H1 (cell line): ENCODE measurements at regions not wholly inside any gene's neighbourhood (a gene's known extent, or its start where the extent isn't known, plus 50 kb on each side); places are given as distances from the start of the nearest gene placed in this dataset.

ENCODE experiments used
- ASH2L ChIP-seq: fragments of 200-600, 300-600 bp; sonication (generic); IDR thresholded peaks from one replicate; pipeline ENCODE4 v1.7.1; 2017; ENCODE audit warnings: low read length
- POLR2A ChIP-seq, 2 experiments: IDR thresholded peaks; 1 replicate in 1 of 2; 2 replicates in 1 of 2; pipeline ENCODE4 v1.6.1; 2011; ENCODE audit warnings: low read depth in 2 of 2, low read length in 2 of 2, mild to moderate bottlenecking in 2 of 2; ENCODE audit errors: control extremely low read depth in 1 of 2
- POLR2AphosphoS5 ChIP-seq: IDR thresholded peaks from 2 replicates; pipeline ENCODE4 v1.6.1; 2011; ENCODE audit warnings: low read depth, low read length

DNA sequence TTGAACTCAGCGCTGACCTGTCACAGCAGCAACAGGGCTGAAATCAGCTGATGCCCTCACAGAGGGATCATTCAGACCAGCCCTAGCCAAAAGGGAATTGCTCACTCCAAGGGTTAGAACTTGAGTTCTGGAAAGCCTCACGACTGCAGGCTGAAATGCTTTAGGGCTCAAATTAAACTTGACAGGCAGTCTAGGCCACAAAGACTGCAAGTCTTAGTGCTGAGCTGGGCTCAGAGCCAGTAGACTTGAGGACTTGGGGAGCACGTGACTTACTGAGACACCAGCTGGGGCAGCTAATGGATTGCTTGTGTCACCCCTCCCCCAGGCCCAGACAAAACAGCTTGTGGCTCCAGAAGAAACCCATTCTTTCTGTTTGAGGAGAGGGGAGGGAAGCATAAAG, 119.0 kb upstream of the SLC6A14 start:
- TF ChIP-seq POLR2A (IDR thresholded peaks at IDR 0.05; ENCODE audit: control extremely low read depth in 1 of 2, low read depth in 2 of 2, low read length in 2 of 2) (no peak), ASH2L (no peak), POLR2AphosphoS5 (no peak)
